ENCODE measurements at regions not wholly inside any gene's neighbourhood (a gene's known extent, or its start where the extent isn't known, plus 50 kb on each side); places are given as distances from the start of the nearest gene placed in this dataset.

GRCh38 chr6:169345146-169345545 is 91.5 kb upstream of the THBS2 start:
- ATAC-seq (ENCODE audit: insufficient read depth, low FRiP score) (no peak), DNase-seq (peak in 2 of 3 donors; percentile 13 to 28)
- Histone ChIP-seq H3K9ac (ENCODE audit: insufficient read depth in 1 of 2, low read length in 2 of 2) (no peak overlapping the region), H3K36me3 (ENCODE audit: control insufficient read depth in 4 of 4, insufficient read depth in 4 of 4, low read length in 4 of 4) (no peaks in the 10 kb centered on the region), H3K4me1 (ENCODE audit: control insufficient read depth in 5 of 5, insufficient read depth in 5 of 5, low read length in 5 of 5) (no peaks in the 10 kb centered on the region), H3K9me3 (ENCODE audit: control insufficient read depth in 4 of 4, insufficient read depth in 3 of 4, low read length in 3 of 4) (peaks cover 0 to 4% (median 0%) of the 10 kb centered on the region in 4 donors), H3K27me3 (ENCODE audit: control insufficient read depth in 3 of 3, insufficient read depth in 3 of 3, low read length in 2 of 3) (no peaks in the 10 kb centered on the region), H3K4me3 (no peak overlapping the region), H3K27ac (ENCODE audit: low read depth in 1 of 2, low read length in 1 of 2) (no peak overlapping the region)
- WGBS, 2 donors: 33 to 50% methylated on average over 4 of the region's 4 CpGs
- TF ChIP-seq, protein P1, sequence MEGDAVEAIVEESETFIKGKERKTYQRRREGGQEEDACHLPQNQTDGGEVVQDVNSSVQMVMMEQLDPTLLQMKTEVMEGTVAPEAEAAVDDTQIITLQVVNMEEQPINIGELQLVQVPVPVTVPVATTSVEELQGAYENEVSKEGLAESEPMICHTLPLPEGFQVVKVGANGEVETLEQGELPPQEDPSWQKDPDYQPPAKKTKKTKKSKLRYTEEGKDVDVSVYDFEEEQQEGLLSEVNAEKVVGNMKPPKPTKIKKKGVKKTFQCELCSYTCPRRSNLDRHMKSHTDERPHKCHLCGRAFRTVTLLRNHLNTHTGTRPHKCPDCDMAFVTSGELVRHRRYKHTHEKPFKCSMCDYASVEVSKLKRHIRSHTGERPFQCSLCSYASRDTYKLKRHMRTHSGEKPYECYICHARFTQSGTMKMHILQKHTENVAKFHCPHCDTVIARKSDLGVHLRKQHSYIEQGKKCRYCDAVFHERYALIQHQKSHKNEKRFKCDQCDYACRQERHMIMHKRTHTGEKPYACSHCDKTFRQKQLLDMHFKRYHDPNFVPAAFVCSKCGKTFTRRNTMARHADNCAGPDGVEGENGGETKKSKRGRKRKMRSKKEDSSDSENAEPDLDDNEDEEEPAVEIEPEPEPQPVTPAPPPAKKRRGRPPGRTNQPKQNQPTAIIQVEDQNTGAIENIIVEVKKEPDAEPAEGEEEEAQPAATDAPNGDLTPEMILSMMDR (IDR thresholded peaks at IDR 0.05; ENCODE audit: control extremely low read depth, extremely low read depth): no peak

DNA sequence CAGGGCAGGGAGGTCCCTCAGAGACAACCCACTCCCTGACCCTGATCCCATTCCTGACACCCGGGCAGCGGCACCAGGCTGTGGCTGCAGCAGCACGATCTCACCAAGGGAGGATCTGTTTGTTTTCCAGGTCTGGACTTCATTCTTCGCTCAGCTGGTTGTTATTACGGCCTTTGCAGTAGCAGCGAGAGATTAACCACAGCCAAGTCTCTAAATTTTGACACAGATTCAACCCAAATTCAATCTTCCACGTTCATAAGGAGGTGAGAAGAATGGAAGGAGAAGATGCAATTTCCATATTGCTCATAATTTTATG is 91.1 kb upstream of the THBS2 start:
- WGBS, 2 donors: 66 to 78% methylated on average over 7 of the region's 7 CpGs
- no peak overlapping the region for H3K9ac ChIP-seq (ENCODE audit: insufficient read depth in 1 of 2, low read length in 2 of 2)
- DNase-seq (peak in 1 of 3 donors; percentile 6), ATAC-seq (ENCODE audit: insufficient read depth, low FRiP score) (no peak)
- peaks cover 0 to 4% (median 0%) of the 10 kb centered on the region in 4 donors for H3K9me3 ChIP-seq (ENCODE audit: control insufficient read depth in 4 of 4, insufficient read depth in 3 of 4, low read length in 3 of 4)
- no peaks in the 10 kb centered on the region for H3K4me1 ChIP-seq (ENCODE audit: control insufficient read depth in 5 of 5, insufficient read depth in 5 of 5, low read length in 5 of 5)
- H3K27me3 ChIP-seq (ENCODE audit: control insufficient read depth in 3 of 3, insufficient read depth in 3 of 3, low read length in 2 of 3): no peaks in the 10 kb centered on the region
- TF ChIP-seq, protein P1 (IDR thresholded peaks at IDR 0.05; ENCODE audit: control extremely low read depth, extremely low read depth): no peak
- no peak overlapping the region for H3K27ac ChIP-seq (ENCODE audit: low read depth in 1 of 2, low read length in 1 of 2)
- H3K36me3 ChIP-seq (ENCODE audit: control insufficient read depth in 4 of 4, insufficient read depth in 4 of 4, low read length in 4 of 4): no peaks in the 10 kb centered on the region
- no peak overlapping the region for H3K4me3 ChIP-seq

DNA sequence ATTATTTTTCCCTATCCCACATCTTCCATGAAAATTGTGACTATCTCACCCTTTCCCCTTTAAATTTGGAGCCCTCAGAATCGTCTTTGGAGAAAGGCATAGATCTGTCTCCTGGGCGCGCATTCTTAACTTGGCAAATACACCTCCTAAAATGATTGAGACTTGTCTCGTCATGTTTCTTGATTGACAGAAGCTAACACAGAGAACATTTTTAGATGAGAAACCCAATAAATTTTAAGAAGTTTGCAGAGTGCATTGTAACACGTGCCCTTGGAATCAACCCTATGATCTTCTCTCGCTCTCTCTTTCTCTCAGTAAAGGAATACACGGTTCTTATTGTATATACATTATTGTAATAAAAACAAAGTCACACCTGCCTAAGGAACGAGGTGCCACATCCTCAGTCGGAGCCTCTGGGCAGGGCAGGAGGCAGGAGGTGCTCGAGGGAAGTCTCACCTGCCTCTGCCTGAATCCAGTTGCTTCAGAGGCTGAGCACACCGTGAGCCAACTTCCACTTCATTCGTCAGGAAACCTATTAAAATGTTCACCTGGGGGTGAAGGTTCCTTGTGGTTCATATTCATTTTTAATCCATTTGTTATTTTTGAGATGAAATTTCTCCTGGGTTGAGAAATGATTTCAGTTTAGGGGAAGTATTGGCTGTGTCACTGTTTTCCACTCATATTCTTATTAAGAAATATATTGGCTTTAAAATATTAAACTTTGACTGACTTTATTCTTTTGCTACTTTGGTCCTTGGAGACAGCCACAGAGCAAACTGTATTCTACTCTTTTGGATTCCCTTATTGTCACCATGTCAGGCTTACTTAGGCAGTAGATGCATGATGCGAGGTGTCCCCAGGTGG is 90.5 kb upstream of the THBS2 start:
- TF ChIP-seq, protein P1 (IDR thresholded peaks at IDR 0.05; ENCODE audit: control extremely low read depth, extremely low read depth): no peak
- no peak overlapping the region for H3K9ac ChIP-seq (ENCODE audit: insufficient read depth in 1 of 2, low read length in 2 of 2)
- WGBS, 2 donors: 72 to 82% methylated on average over 13 of the region's 13 CpGs
- H3K9me3 ChIP-seq (ENCODE audit: control insufficient read depth in 4 of 4, insufficient read depth in 3 of 4, low read length in 3 of 4): peaks cover 0 to 4% (median 0%) of the 10 kb centered on the region in 4 donors
- ATAC-seq (ENCODE audit: insufficient read depth, low FRiP score) (no peak), DNase-seq (no peak)
- H3K4me3 ChIP-seq: no peak overlapping the region
- no peaks in the 10 kb centered on the region for H3K36me3 ChIP-seq (ENCODE audit: control insufficient read depth in 4 of 4, insufficient read depth in 4 of 4, low read length in 4 of 4)
- H3K4me1 ChIP-seq (ENCODE audit: control insufficient read depth in 5 of 5, insufficient read depth in 5 of 5, low read length in 5 of 5): no peaks in the 10 kb centered on the region
- no peaks in the 10 kb centered on the region for H3K27me3 ChIP-seq (ENCODE audit: control insufficient read depth in 3 of 3, insufficient read depth in 3 of 3, low read length in 2 of 3)
- H3K27ac ChIP-seq (ENCODE audit: low read depth in 1 of 2, low read length in 1 of 2): no peak overlapping the region
